GM12874 (cell line): ENCODE measurements at regions not wholly inside any gene's neighbourhood (a gene's known extent, or its start where the extent isn't known, plus 50 kb on each side); places are given as distances from the start of the nearest gene placed in this dataset.

Source experiments
- TF ChIP-seq, protein P1 (sequence below): IDR thresholded peaks from 2 replicates; pipeline ENCODE4 v1.5.1; 2011; ENCODE audit warnings: low read depth, mild to moderate bottlenecking, control low read depth, low read length, moderate library complexity; ENCODE audit not compliant: insufficient read depth

DNA sequence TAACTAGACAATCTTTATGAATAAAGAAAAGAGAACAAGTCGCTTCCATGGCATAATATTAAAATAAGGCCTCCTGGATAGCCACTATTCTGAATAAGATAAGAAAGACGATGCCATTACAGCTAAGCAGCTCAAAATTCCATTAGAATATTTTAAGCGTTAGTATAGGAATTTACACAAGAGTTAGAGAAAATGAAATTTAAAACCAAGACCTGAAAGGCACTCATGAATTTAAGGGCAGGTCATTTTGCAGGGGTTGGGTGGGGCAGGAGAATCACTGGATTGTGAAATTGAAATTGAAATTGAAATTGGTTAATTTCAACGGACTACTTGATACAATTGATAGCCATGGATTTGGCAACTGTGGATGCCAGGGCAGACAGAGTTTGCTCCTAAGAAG is 91.8 kb upstream of the GOLGA8J start:
- TF ChIP-seq, protein P1, sequence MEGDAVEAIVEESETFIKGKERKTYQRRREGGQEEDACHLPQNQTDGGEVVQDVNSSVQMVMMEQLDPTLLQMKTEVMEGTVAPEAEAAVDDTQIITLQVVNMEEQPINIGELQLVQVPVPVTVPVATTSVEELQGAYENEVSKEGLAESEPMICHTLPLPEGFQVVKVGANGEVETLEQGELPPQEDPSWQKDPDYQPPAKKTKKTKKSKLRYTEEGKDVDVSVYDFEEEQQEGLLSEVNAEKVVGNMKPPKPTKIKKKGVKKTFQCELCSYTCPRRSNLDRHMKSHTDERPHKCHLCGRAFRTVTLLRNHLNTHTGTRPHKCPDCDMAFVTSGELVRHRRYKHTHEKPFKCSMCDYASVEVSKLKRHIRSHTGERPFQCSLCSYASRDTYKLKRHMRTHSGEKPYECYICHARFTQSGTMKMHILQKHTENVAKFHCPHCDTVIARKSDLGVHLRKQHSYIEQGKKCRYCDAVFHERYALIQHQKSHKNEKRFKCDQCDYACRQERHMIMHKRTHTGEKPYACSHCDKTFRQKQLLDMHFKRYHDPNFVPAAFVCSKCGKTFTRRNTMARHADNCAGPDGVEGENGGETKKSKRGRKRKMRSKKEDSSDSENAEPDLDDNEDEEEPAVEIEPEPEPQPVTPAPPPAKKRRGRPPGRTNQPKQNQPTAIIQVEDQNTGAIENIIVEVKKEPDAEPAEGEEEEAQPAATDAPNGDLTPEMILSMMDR = no peak

DNA sequence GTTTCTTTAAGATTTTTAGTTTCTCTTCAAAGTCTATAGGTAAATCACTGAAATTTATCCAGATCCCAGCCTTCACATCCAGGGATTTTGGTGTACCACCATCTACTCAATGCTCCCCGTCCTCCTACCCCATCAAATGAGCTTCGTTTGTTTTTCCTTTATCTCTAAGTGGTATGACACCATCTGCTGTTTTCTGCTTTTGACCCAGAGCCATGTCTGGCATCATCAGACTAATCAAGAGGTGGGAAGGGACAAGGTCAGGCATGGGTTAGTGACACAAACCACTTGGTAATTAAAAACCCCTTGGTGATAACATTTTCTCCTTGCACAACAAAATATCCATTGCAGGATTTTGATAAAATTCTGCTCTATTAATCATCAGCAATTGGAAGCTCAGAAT is 92.7 kb upstream of the GOLGA8J start:
- TF ChIP-seq, protein P1 = no peak

DNA sequence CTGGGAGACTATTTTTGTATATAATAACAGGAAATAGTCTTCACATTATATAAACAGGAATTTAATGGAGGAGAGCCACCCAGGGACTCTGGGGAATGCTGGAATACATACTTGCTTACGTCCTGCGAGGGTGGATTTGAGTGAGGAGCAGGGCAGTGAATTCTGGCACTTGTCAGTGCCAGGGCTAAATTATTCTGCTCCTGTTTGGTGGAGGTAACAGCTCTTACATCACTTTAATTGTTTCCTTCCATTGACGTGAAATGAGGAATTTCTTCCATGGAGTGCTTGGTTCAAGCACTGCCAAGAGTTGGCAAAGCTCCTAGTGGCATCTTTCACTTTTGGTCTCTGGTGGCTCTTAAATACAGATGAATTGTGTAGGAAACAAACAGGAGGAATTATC is 94.1 kb upstream of the GOLGA8J start:
- TF ChIP-seq, protein P1 = no peak

DNA sequence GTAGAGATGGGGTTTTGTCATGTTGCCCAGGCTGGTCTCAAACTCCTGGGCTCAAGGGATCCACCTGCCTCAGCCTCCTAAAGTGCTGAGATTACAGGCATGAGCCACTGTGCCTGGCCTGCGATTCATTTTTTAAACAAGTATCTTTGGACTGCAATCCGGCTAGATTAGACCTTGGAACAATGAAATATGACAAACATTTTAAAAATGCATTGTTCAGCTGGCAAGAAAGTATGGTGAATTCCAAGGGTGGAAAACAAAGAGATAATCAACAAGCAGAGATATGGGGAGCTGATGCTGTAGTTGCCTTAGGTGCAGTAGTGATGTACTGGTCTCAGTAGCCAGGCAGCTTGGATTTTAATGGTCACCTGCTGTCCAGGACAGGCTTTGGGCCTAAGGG is 95.8 kb upstream of the GOLGA8J start:
- TF ChIP-seq, protein P1 = no peak

DNA sequence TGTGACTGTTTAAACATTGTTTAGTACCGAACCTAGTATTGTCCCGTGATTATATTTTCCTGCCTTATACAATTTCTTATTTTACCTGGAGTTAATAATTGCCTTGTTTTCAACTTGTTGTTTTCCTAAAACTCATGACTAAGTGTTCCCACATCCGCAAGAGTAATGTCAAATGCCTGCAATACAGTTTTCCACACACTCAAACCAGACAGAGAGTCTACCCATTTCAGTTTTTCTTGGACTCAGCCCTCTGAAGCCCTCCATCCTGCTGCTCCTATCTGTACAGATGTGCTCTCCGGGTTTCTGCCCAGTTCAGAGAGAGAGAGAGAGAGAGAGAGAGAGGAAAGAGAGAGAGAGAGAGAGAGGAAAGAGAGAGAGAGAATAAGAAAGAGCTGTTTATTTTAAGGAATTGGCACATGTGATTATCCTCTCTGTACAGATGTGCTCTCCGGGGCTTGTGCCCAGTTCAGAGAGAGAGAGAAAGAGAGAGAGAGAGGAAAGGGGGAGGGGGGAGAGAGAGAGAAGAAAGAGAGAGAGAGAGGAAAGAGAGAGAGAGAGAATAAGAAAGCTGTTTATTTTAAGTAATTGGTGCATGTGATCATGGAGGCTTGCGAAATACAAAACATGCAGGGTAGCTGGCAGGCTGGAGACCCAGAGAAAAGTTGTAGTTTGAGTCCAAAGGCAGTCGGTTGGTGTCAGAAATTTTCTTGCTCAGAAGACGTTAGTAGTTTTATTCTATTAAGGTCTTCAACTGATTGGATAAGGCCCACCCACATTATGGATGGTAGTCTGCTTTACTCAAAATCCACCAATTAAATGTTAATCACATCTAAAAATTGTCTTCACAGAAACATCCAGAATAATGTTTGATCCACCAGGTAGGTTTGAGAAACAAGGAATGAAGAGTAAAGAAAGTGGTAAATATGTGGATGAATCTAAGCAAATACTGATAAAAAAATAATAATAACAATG is 104.1 kb upstream of the GOLGA8J start:
- TF ChIP-seq, protein P1 = no peak

DNA sequence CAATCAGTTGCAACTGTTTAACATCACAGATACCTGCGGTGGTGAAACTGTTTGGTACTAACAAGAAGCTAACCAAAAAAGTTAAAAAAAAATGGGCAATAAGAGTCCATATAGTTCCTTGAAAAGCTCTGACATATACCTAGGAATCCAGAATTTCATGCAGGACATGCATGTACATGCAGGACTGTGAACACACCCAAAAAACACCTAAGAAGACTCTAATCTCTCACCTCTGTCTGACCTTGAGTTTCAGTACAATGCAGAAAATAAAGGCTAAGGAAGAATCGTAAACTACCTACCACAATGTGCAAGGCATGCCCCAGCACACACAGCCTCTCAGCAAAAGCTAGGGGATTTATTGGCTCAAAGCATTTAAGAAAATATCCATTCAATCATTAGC is 110.7 kb upstream of the GOLGA8J start:
- TF ChIP-seq, protein P1 = no peak

DNA sequence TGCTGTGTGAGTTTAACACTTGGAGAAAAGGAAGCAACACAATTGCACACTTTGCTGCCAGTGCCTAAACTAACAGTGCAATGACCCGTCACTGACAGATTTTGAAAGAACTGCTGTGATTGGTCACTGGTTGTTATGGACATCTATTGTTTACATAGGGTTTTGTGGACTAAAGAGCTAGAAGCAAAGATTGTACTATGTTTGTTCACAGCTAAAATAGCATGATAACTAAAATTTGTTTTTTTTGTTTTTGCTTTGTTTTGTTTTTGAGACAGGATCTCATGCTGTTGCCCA is 112.4 kb upstream of the GOLGA8J start:
- TF ChIP-seq, protein P1 = no peak
